GM18873 (cell line): ENCODE measurements at regions not wholly inside any gene's neighbourhood (a gene's known extent, or its start where the extent isn't known, plus 50 kb on each side); places are given as distances from the start of the nearest gene placed in this dataset.

Experiments used
- ATAC-seq: cut with Tn5 transposase; IDR thresholded peaks from one replicate; pipeline ENCODE4 v1.9.1; 2021; ENCODE audit warnings: mild to moderate bottlenecking, moderate library complexity, moderate number of reproducible peaks; ENCODE audit not compliant: unreplicated experiment, low FRiP score

- no peak for ATAC-seq
Measured at GRCh38 chr16:85185303-85186100, 73.2 kb upstream of the CIBAR2 start.

DNA sequence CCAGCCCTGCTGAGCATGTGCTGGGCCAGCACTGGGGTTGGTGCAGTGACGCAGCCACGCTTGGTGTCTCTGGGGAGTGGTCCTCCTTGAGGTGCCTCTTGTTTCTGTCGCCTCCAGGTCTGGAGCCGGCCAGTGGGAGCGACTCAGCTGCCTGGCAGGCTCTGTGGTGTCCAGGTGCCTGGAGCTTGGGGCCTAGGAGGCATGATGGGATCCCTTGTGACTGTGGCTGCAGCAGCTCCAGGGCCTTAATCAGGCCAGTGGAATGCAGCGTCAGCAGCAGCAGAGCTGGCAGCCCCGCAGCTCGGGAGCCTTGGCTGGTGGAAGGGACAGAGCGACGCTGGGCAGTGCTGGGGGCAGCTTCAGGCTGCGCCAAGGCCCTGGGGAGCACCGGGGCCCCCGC, 74.7 kb upstream of the CIBAR2 start:
- ATAC-seq, result no peak

DNA sequence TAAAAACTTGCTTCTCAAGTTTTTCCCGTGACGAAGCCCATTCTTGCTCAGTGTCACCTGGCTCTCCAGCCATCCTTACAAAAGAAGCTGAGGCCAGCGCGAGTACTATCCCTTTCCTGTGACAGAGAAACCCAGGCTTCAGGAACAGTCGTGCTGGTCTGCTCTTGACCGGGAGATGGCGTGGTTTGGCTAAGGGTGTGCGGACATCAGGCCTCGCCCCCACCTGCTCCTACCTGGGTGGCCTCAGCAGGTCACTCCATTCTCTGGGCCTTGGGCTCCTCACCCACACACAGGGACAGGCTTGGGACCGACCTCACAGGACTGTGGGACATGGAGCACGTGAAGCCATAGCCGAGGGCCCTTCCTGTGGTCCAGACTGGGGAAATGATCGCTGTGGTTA, 75.2 kb upstream of the CIBAR2 start:
- no peak for ATAC-seq

GRCh38 chr16:85187886-85188285, 75.6 kb upstream of the CIBAR2 start:
- ATAC-seq, result no peak

GRCh38 chr16:85188822-85189672, 76.8 kb upstream of the CIBAR2 start:
- no peak for ATAC-seq

- ATAC-seq, result no peak
Measured at GRCh38 chr16:85190572-85190971, 78.3 kb upstream of the CIBAR2 start.

- no peak for ATAC-seq
Measured at GRCh38 chr16:85191341-85191965, 79.2 kb upstream of the CIBAR2 start.

DNA sequence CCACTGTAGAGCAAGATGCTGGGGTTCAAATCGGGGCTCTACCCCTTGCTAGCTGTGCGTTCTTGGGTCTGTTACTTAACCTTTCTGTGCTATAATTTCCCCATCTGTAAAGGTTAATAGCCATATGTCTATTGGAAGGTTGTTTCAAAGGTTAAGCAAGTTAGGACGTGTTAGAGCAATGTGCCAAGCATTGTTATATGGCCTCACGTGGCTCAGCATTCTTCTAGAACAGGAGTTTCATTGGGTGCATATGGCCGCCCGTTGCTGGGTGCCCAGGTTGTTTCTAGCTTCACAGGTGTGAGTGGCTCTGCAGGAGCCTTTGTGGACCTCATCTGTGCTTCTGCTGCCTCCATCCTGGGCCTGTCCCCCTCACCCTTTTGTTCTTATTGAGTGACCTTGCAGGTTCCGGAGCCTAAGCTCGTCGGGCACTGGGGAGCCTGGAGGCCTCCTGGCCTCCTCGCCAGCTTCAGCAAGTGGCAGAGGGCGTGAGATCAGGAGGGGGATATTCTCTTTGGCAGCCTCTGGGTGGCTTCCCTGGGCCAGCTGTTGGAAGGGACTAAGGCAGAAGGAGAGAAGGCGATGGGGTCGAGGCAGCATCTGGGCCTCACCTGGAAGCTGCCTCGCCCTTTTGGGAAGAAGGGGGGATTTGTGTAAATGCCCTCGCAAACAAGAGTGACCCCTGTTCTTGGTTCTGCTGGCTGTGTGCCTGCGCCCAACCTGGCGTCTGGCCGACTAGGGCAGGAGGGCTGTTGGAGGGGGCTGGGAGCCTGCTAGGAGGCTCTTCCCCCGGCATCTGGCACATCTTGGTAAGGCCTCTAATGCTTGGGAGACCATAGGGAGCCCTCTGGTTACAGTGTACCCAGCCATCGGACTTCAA, 80.2 kb upstream of the CIBAR2 start:
- ATAC-seq, result no peak

DNA sequence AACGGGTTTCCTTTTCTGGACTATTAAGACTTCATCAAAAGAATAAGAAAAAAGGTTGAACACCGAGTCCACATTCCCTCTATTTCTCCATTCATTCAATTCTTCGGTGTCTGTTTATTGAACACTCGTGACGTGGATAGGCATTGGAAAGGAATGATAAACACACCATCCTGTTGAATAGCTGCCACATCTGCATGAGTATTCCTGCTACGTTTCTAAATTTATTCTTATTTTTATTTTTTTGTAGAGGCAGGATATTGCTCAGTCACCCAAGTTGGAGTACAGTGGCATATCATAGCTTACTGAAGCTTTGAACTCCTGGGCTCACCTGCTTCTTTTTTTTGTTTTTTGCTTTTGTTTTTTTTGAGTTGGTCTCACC, 80.8 kb upstream of the CIBAR2 start:
- no peak for ATAC-seq

- ATAC-seq, result no peak
Measured at GRCh38 chr16:85193876-85194275, 81.6 kb upstream of the CIBAR2 start.

DNA sequence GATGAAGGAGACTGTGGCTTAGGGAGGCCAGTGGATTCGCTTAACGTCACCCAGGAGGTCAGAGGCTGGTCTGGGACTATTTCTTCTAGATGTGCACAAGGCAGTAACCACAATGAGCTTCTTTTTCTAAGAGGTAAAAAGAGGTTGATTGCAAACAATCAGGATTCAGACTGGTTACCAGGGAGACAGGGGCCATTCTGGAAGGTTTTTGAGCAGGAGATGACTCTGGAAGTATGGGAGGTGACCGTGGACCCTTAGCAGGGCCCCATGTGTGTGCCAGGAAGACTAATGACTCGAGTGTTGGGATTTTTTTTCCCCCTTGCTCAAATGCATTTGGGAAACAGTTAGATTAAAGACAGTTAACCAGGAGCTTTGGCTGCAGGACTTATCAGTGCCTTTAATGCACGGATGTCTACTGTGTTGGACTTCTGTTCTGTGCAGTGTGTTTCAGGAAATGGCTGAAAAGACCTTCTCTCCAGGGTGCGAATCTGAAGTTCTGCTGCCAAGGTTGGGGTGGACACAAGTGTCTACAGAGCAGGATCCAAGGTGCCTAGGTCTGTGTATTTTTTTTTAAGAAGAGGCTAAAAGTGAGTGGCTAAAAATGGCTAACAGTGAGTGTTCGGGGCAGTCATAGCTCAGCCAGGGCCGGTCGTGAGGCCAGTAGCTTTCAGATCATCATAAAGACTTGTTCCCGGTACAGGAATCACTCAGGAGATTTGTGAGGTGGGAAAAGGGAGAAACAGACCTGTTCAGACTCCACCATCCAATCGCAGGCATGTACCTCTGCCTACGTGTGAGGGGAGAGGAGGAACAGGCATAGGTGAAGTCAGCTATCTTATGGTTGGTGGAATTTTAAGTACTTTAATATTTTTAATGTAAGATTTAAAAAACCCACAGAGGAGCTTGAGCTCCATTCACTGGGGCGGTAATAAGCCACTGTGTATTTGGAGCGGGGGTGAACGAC, 82.3 kb upstream of the CIBAR2 start:
- ATAC-seq, result no peak

GRCh38 chr16:85195271-85195647, 83.0 kb upstream of the CIBAR2 start:
- no peak for ATAC-seq

GRCh38 chr16:85195900-85196772, 83.9 kb upstream of the CIBAR2 start:
- ATAC-seq, result no peak

- no peak for ATAC-seq
Measured at GRCh38 chr16:85196976-85197375, 84.7 kb upstream of the CIBAR2 start.

- ATAC-seq, result no peak
Measured at GRCh38 chr16:85197611-85198566, 85.6 kb upstream of the CIBAR2 start.

GRCh38 chr16:85199069-85199725, 86.9 kb upstream of the CIBAR2 start:
- ATAC-seq, result no peak

GRCh38 chr16:85199880-85200279, 87.6 kb upstream of the CIBAR2 start:
- ATAC-seq, result no peak
